Peyer's patch (tissue), 4 donors: ENCODE measurements at regions not wholly inside any gene's neighbourhood (a gene's known extent, or its start where the extent isn't known, plus 50 kb on each side); places are given as distances from the start of the nearest gene placed in this dataset.
A peak's percentile ranks its signal among the peaks of the same experiment; 100 is the strongest.

Experiments
- POLR2A ChIP-seq, 2 donors: fragments of 450-650 bp; IDR thresholded peaks; one replicate each; pipeline ENCODE4 v1.5.1; 2017; ENCODE audit warnings: antibody characterized with exemption in 2 of 2, mild to moderate bottlenecking in 2 of 2, moderate library complexity in 2 of 2
- TF ChIP-seq, protein P1 (sequence below), 6 experiments: fragments of 450-650 bp in 4 of 6; fragments of 200-600 bp in 2 of 6; sonication (generic) in 1 of 6; IDR thresholded peaks; one replicate each; pipeline ENCODE4 v1.5.1; 2017 to 2019; ENCODE audit warnings: antibody characterized with exemption in 6 of 6, mild to moderate bottlenecking in 3 of 6, moderate library complexity in 1 of 6

DNA sequence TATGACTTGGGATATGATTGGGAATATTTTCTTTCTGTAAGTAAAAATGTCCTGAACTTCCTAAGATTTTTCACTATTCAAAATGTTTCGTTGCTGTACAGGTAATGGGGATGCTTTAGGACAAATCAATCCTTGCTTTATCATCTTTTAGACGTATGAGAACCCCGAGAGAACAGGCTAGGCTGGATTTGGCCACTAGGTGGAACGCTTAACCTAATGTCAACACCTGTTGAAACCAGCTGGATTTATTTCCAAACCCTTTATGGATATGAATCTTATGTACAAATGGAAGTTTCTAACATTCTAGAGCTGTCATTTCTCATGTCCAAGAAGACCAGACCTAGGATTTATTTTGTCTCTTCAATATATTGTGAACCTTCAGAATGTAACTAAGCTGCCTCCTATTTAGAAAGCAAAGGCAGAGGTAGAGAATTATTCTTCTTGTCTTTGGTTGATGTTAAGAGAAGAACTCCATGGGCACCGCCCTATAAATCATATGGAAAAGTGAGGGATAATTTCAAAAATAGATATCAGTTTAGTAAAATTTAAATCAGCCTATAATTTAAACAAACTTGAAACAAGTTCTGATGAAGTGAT, 96.7 kb downstream of the PMAIP1 start:
- TF ChIP-seq, protein P1, sequence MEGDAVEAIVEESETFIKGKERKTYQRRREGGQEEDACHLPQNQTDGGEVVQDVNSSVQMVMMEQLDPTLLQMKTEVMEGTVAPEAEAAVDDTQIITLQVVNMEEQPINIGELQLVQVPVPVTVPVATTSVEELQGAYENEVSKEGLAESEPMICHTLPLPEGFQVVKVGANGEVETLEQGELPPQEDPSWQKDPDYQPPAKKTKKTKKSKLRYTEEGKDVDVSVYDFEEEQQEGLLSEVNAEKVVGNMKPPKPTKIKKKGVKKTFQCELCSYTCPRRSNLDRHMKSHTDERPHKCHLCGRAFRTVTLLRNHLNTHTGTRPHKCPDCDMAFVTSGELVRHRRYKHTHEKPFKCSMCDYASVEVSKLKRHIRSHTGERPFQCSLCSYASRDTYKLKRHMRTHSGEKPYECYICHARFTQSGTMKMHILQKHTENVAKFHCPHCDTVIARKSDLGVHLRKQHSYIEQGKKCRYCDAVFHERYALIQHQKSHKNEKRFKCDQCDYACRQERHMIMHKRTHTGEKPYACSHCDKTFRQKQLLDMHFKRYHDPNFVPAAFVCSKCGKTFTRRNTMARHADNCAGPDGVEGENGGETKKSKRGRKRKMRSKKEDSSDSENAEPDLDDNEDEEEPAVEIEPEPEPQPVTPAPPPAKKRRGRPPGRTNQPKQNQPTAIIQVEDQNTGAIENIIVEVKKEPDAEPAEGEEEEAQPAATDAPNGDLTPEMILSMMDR (IDR thresholded peaks at IDR 0.05) = peak; percentile 5 to 77 (median 54)
- no peak for TF ChIP-seq POLR2A (IDR thresholded peaks at IDR 0.05)
